Effector memory CD4-positive, alpha-beta T cell (primary cell): ENCODE measurements at regions not wholly inside any gene's neighbourhood (a gene's known extent, or its start where the extent isn't known, plus 50 kb on each side); places are given as distances from the start of the nearest gene placed in this dataset.
"Not testable (repeated sequence)": the region's sequence is repeated elsewhere in the genome, so short reads cannot be mapped to it uniquely, and the experiment has no call there.

ENCODE experiments used
- DNase-seq, 3 donors: peaks; one replicate each; pipeline ENCODE4 v3.0.0-alpha.2; 2020
- H3K27ac ChIP-seq: 2 replicates; pipeline ENCODE4 v1.7.0; 2013; ENCODE audit warnings: mild to moderate bottlenecking, low read length, moderate library complexity; ENCODE audit not compliant: insufficient read depth, poor library complexity, severe bottlenecking
- H3K27me3 ChIP-seq: replicated peaks from 2 replicates; pipeline ENCODE4 v1.7.0; 2013; ENCODE audit warnings: mild to moderate bottlenecking, low read length; ENCODE audit not compliant: insufficient read depth, control insufficient read depth, poor library complexity, severe bottlenecking
- H3K36me3 ChIP-seq: 2 replicates; pipeline ENCODE4 v1.7.0; 2013; ENCODE audit warnings: mild to moderate bottlenecking, low read length, moderate library complexity; ENCODE audit not compliant: control insufficient read depth, insufficient read depth
- H3K4me1 ChIP-seq: 2 replicates; pipeline ENCODE4 v1.7.0; 2013; ENCODE audit warnings: low read length, mild to moderate bottlenecking; ENCODE audit not compliant: control insufficient read depth, insufficient read depth, poor library complexity, severe bottlenecking
- H3K4me3 ChIP-seq: 2 replicates; pipeline ENCODE4 v1.7.0; 2013; ENCODE audit warnings: low read length, low read depth, mild to moderate bottlenecking; ENCODE audit not compliant: insufficient read depth, poor library complexity, severe bottlenecking
- H3K9me3 ChIP-seq: 2 replicates; pipeline ENCODE4 v1.7.0; 2013; ENCODE audit warnings: mild to moderate bottlenecking, low read length, moderate library complexity; ENCODE audit not compliant: control insufficient read depth

- H3K27me3 ChIP-seq, H3K4me3 ChIP-seq, H3K36me3 ChIP-seq, DNase-seq, H3K9me3 ChIP-seq, H3K27ac ChIP-seq, H3K4me1 ChIP-seq: not testable (repeated sequence)
Measured at GRCh38 chr15:95637234-95637633, 693.3 kb upstream of the NR2F2 start.

GRCh38 chr15:95639208-95639607 is 691.3 kb upstream of the NR2F2 start:
- H3K36me3 ChIP-seq = no peaks in the 10 kb centered on the region
- no peaks in the 10 kb centered on the region for H3K4me1 ChIP-seq
- no peak overlapping the region for H3K27ac ChIP-seq
- DNase-seq = no peak
- no peaks in the 10 kb centered on the region for H3K9me3 ChIP-seq
- no peaks in the 10 kb centered on the region for H3K27me3 ChIP-seq
- no peak overlapping the region for H3K4me3 ChIP-seq

GRCh38 chr15:95644100-95644875 is 686.2 kb upstream of the NR2F2 start:
- no peaks in the 10 kb centered on the region for H3K4me1 ChIP-seq
- no peak for DNase-seq
- H3K9me3 ChIP-seq = no peaks in the 10 kb centered on the region
- H3K27me3 ChIP-seq = no peaks in the 10 kb centered on the region
- H3K36me3 ChIP-seq = no peaks in the 10 kb centered on the region
- no peak overlapping the region for H3K4me3 ChIP-seq
- no peak overlapping the region for H3K27ac ChIP-seq

GRCh38 chr15:95645791-95646338 is 684.6 kb upstream of the NR2F2 start:
- no peaks in the 10 kb centered on the region for H3K36me3 ChIP-seq
- no peak overlapping the region for H3K4me3 ChIP-seq
- H3K27me3 ChIP-seq = no peaks in the 10 kb centered on the region
- H3K9me3 ChIP-seq = no peaks in the 10 kb centered on the region
- no peak overlapping the region for H3K27ac ChIP-seq
- no peaks in the 10 kb centered on the region for H3K4me1 ChIP-seq
- no peak for DNase-seq

- Histone ChIP-seq H3K36me3 (no peaks in the 10 kb centered on the region), H3K4me1 (no peaks in the 10 kb centered on the region), H3K4me3 (no peak overlapping the region), H3K27ac (no peak overlapping the region), H3K9me3 (no peaks in the 10 kb centered on the region), H3K27me3 (no peaks in the 10 kb centered on the region)
- no peak for DNase-seq
Measured at GRCh38 chr15:95646484-95647273, 683.8 kb upstream of the NR2F2 start.

- no peak for DNase-seq
- no peaks in the 10 kb centered on the region for H3K9me3 ChIP-seq
- no peaks in the 10 kb centered on the region for H3K4me1 ChIP-seq
- no peak overlapping the region for H3K27ac ChIP-seq
- H3K4me3 ChIP-seq = no peak overlapping the region
- H3K27me3 ChIP-seq = no peaks in the 10 kb centered on the region
- H3K36me3 ChIP-seq = no peaks in the 10 kb centered on the region
Measured at GRCh38 chr15:95647531-95648277, 682.8 kb upstream of the NR2F2 start.

- no peak for DNase-seq
- H3K4me3 ChIP-seq = no peak overlapping the region
- no peaks in the 10 kb centered on the region for H3K36me3 ChIP-seq
- no peaks in the 10 kb centered on the region for H3K4me1 ChIP-seq
- no peaks in the 10 kb centered on the region for H3K9me3 ChIP-seq
- H3K27ac ChIP-seq = no peak overlapping the region
- no peaks in the 10 kb centered on the region for H3K27me3 ChIP-seq
Measured at GRCh38 chr15:95653361-95653805, 677.1 kb upstream of the NR2F2 start.

- Histone ChIP-seq H3K9me3 (no peaks in the 10 kb centered on the region), H3K27ac (no peak overlapping the region), H3K4me3 (no peak overlapping the region), H3K27me3 (no peaks in the 10 kb centered on the region), H3K36me3 (no peaks in the 10 kb centered on the region), H3K4me1 (no peaks in the 10 kb centered on the region)
- DNase-seq = no peak
Measured at GRCh38 chr15:95655089-95655607, 675.4 kb upstream of the NR2F2 start.

- no peaks in the 10 kb centered on the region for H3K27me3 ChIP-seq
- no peak overlapping the region for H3K4me3 ChIP-seq
- no peaks in the 10 kb centered on the region for H3K9me3 ChIP-seq
- no peaks in the 10 kb centered on the region for H3K36me3 ChIP-seq
- no peak for DNase-seq
- no peak overlapping the region for H3K27ac ChIP-seq
- H3K4me1 ChIP-seq = no peaks in the 10 kb centered on the region
Measured at GRCh38 chr15:95656595-95656994, 673.9 kb upstream of the NR2F2 start.
